Liver (tissue), 8 donors: ENCODE measurements at regions not wholly inside any gene's neighbourhood (a gene's known extent, or its start where the extent isn't known, plus 50 kb on each side); places are given as distances from the start of the nearest gene placed in this dataset.

Experiments used
- DNase-seq: peaks from one replicate; pipeline ENCODE4 v3.0.0-alpha.2; 2017; ENCODE audit warnings: low spot score
- H3K27ac ChIP-seq, 2 donors: one replicate each; pipeline ENCODE4 v1.7.0; 2013; ENCODE audit warnings: inconsistent platforms in 2 of 2, low read length in 2 of 2, control low read depth in 1 of 2, low read depth in 1 of 2, mild to moderate bottlenecking in 1 of 2
- H3K27me3 ChIP-seq, 4 donors: one replicate each; pipeline versions ENCODE4 v1.6.1 to v1.7.0; 2013; ENCODE audit warnings: low read length in 3 of 4, inconsistent platforms in 1 of 4, mild to moderate bottlenecking in 1 of 4, moderate library complexity in 1 of 4; ENCODE audit not compliant: control insufficient read depth in 4 of 4, insufficient read depth in 4 of 4
- H3K36me3 ChIP-seq, 4 donors: one replicate each; pipeline versions ENCODE4 v1.6.1 to v1.7.0; 2013; ENCODE audit warnings: low read length in 3 of 4, mild to moderate bottlenecking in 3 of 4, low read depth in 1 of 4, moderate library complexity in 1 of 4; ENCODE audit not compliant: control insufficient read depth in 4 of 4, insufficient read depth in 3 of 4
- H3K4me1 ChIP-seq, 4 donors: one replicate each; pipeline versions ENCODE4 v1.6.1 to v1.7.0; 2013; ENCODE audit warnings: low read length in 3 of 4, mild to moderate bottlenecking in 3 of 4, moderate library complexity in 1 of 4; ENCODE audit not compliant: control insufficient read depth in 4 of 4, insufficient read depth in 4 of 4
- H3K4me3 ChIP-seq, 3 donors: one replicate each; pipeline versions ENCODE4 v1.6.1 to v1.7.0; 2013; ENCODE audit warnings: low read length in 3 of 3, control low read depth in 1 of 3, low read depth in 1 of 3, mild to moderate bottlenecking in 1 of 3
- H3K9ac ChIP-seq, 2 donors: one replicate each; pipeline ENCODE4 v1.7.0; 2013; ENCODE audit warnings: low read length in 2 of 2, mild to moderate bottlenecking in 2 of 2, moderate library complexity in 2 of 2, control low read depth in 1 of 2, low read depth in 1 of 2
- H3K9me3 ChIP-seq, 4 donors: one replicate each; pipeline versions ENCODE4 v1.6.1 to v1.7.0; 2013; ENCODE audit warnings: low read length in 3 of 4; ENCODE audit not compliant: control insufficient read depth in 4 of 4
- EGR1 ChIP-seq, 2 donors: IDR thresholded peaks; 2 replicates each; pipeline ENCODE4 v1.6.1; 2016 to 2018; ENCODE audit warnings: antibody characterized with exemption in 2 of 2, low read depth in 2 of 2
- GABPA ChIP-seq, 2 donors: IDR thresholded peaks in 1 of 2; conservative IDR thresholded peaks in 1 of 2; 2 replicates each; pipeline ENCODE4 v1.6.1; 2016; ENCODE audit warnings: antibody characterized with exemption in 2 of 2, mild to moderate bottlenecking in 1 of 2, moderate library complexity in 1 of 2
- HNF4A ChIP-seq, 2 donors: conservative IDR thresholded peaks; 2 replicates each; pipeline ENCODE4 v1.6.1; 2016; ENCODE audit warnings: antibody characterized with exemption in 2 of 2, mild to moderate bottlenecking in 2 of 2
- HNF4G ChIP-seq: IDR thresholded peaks from 2 replicates; pipeline ENCODE4 v1.6.1; 2016; ENCODE audit warnings: antibody characterized with exemption
- JUND ChIP-seq, 2 donors: IDR thresholded peaks; 2 replicates each; pipeline ENCODE4 v1.6.1; 2016; ENCODE audit warnings: antibody characterized with exemption in 2 of 2
- NR2F2 ChIP-seq: IDR thresholded peaks from 2 replicates; pipeline ENCODE4 v1.6.1; 2016; ENCODE audit warnings: antibody characterized with exemption
- RAD21 ChIP-seq, 2 donors: IDR thresholded peaks; 2 replicates each; pipeline ENCODE4 v1.6.1; 2016; ENCODE audit warnings: antibody characterized with exemption in 2 of 2, mild to moderate bottlenecking in 2 of 2
- RXRA ChIP-seq, 2 donors: IDR thresholded peaks; 2 replicates each; pipeline ENCODE4 v1.6.1; 2017 to 2018; ENCODE audit warnings: antibody characterized with exemption in 2 of 2, mild to moderate bottlenecking in 1 of 2
- TAF1 ChIP-seq: conservative IDR thresholded peaks from 2 replicates; pipeline ENCODE4 v1.6.1; 2016; ENCODE audit warnings: antibody characterized with exemption, mild to moderate bottlenecking
- WGBS: extraction: QIAGEN DNeasy Blood & Tissue Kit; methylation state at CpG from one replicate; pipeline ENCODE4 v1.1.7; 2013; 5-methylcytosine and 5-hydroxymethylcytosine counted together
- TF ChIP-seq, protein P1 (sequence below): fragments of 150-350 bp; IDR thresholded peaks from 2 replicates; pipeline ENCODE4 v1.5.1; 2017; ENCODE audit warnings: improper control_type of control experiment, low read depth, low read length; ENCODE audit not compliant: missing input control
- TF ChIP-seq, protein P2 (sequence below): IDR thresholded peaks from 2 replicates; pipeline ENCODE4 v1.6.1; 2016; ENCODE audit warnings: antibody characterized with exemption, mild to moderate bottlenecking
- donor health status: healthy.
- donor health status: healthy.
- donor health status: healthy.
- donor health status: healthy.
- donor health status: healthy.

DNA sequence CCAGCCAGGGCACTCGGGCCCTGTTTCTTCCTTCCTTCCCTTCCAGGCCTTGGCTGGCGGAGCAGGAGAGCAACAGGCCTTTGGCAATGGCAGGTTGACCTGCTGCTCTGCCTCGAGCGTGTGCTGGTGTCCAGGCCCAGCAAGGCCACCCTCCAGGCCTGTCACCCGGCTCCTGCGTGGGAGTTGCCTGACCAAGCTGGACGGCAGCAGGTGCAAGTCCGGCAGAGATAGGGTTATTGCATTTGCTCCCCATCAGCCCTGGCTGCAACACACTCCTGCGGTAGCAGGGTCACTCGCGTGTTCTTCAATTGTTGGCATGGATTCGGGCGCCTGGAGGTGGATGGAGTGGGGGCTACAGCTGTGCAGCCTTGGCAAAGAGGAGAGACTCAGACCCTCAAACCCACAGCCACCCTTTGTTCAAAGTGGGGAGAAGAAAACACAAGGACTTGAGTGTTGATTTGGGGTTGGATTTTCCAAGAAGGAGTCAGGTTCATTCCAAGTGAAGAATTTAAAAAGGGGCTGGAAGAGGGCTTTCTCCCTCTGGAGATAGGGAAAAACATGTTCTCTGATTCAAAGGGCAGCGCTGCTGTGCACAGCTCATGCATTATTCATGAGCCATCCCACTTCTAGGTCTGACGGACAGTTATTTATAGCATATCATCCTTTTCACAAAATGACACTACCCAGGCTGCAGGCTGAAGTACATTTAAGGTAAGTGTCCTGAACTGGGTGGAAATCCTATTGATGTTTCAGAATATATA lies 64.2 kb upstream of the PITRM1 start:
- Histone ChIP-seq H3K9me3 (no peaks in the 10 kb centered on the region), H3K4me1 (peaks cover 0 to 3% (median 0%) of the 10 kb centered on the region in 4 donors), H3K27ac (no peak overlapping the region), H3K36me3 (no peaks in the 10 kb centered on the region), H3K4me3 (no peak overlapping the region), H3K27me3 (peaks cover 0 to 3% (median 0%) of the 10 kb centered on the region in 4 donors), H3K9ac (no peak overlapping the region)
- TF ChIP-seq EGR1 (IDR thresholded peaks at IDR 0.05; ENCODE audit: low read depth in 2 of 2): no peak
- TF ChIP-seq RAD21 (IDR thresholded peaks at IDR 0.05): no peak
- no peak for TF ChIP-seq TAF1
- no peak for DNase-seq
- 87% methylated on average over 15 of the region's 15 CpGs for WGBS

DNA sequence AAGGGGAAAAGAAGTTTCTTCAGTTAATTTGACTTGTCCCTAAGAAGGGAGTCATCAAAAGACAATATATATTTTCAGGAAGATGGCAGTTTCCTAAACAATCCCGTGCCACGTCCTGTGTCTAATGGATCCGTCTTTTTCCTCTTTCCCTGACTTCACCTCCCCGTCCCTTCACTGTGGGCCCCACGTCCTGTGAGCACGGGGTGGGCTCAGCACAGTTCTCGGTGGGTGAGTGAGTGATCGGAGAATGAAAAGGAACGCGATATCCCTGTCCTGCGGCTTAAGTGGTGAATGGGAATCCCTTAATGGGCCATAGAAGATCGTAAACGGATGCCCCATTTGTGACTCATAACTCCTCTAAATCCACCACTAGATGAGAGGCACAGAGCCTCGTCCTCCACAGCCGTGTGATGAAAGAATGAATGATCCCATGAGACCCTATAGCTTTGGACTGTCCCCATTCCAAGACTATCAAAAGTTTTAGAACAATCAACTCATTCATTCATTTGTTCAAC lies 63.5 kb upstream of the PITRM1 start:
- H3K36me3 ChIP-seq: no peaks in the 10 kb centered on the region
- H3K9me3 ChIP-seq: no peaks in the 10 kb centered on the region
- peaks cover 0 to 3% (median 0%) of the 10 kb centered on the region in 4 donors for H3K4me1 ChIP-seq
- H3K27me3 ChIP-seq: peaks cover 0 to 3% (median 0%) of the 10 kb centered on the region in 4 donors
- no peak overlapping the region for H3K9ac ChIP-seq
- no peak overlapping the region for H3K27ac ChIP-seq
- TF ChIP-seq GABPA (IDR thresholded peaks at IDR 0.05 in 1 of 2, conservative IDR thresholded peaks at IDR 0.05 in 1 of 2) (no peak), NR2F2 (no peak), RAD21 (IDR thresholded peaks at IDR 0.05) (no peak), TAF1 (no peak), HNF4A (conservative IDR thresholded peaks at IDR 0.05) (no peak), JUND (IDR thresholded peaks at IDR 0.05) (no peak), RXRA (IDR thresholded peaks at IDR 0.05) (no peak), EGR1 (IDR thresholded peaks at IDR 0.05; ENCODE audit: low read depth in 2 of 2) (no peak), HNF4G (no peak)
- TF ChIP-seq, protein P1, sequence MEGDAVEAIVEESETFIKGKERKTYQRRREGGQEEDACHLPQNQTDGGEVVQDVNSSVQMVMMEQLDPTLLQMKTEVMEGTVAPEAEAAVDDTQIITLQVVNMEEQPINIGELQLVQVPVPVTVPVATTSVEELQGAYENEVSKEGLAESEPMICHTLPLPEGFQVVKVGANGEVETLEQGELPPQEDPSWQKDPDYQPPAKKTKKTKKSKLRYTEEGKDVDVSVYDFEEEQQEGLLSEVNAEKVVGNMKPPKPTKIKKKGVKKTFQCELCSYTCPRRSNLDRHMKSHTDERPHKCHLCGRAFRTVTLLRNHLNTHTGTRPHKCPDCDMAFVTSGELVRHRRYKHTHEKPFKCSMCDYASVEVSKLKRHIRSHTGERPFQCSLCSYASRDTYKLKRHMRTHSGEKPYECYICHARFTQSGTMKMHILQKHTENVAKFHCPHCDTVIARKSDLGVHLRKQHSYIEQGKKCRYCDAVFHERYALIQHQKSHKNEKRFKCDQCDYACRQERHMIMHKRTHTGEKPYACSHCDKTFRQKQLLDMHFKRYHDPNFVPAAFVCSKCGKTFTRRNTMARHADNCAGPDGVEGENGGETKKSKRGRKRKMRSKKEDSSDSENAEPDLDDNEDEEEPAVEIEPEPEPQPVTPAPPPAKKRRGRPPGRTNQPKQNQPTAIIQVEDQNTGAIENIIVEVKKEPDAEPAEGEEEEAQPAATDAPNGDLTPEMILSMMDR: no peak
- TF ChIP-seq, protein P2, sequence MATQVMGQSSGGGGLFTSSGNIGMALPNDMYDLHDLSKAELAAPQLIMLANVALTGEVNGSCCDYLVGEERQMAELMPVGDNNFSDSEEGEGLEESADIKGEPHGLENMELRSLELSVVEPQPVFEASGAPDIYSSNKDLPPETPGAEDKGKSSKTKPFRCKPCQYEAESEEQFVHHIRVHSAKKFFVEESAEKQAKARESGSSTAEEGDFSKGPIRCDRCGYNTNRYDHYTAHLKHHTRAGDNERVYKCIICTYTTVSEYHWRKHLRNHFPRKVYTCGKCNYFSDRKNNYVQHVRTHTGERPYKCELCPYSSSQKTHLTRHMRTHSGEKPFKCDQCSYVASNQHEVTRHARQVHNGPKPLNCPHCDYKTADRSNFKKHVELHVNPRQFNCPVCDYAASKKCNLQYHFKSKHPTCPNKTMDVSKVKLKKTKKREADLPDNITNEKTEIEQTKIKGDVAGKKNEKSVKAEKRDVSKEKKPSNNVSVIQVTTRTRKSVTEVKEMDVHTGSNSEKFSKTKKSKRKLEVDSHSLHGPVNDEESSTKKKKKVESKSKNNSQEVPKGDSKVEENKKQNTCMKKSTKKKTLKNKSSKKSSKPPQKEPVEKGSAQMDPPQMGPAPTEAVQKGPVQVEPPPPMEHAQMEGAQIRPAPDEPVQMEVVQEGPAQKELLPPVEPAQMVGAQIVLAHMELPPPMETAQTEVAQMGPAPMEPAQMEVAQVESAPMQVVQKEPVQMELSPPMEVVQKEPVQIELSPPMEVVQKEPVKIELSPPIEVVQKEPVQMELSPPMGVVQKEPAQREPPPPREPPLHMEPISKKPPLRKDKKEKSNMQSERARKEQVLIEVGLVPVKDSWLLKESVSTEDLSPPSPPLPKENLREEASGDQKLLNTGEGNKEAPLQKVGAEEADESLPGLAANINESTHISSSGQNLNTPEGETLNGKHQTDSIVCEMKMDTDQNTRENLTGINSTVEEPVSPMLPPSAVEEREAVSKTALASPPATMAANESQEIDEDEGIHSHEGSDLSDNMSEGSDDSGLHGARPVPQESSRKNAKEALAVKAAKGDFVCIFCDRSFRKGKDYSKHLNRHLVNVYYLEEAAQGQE: no peak
- WGBS: 86% methylated on average over 15 of the region's 15 CpGs
- H3K4me3 ChIP-seq: no peak overlapping the region
- no peak for DNase-seq

DNA sequence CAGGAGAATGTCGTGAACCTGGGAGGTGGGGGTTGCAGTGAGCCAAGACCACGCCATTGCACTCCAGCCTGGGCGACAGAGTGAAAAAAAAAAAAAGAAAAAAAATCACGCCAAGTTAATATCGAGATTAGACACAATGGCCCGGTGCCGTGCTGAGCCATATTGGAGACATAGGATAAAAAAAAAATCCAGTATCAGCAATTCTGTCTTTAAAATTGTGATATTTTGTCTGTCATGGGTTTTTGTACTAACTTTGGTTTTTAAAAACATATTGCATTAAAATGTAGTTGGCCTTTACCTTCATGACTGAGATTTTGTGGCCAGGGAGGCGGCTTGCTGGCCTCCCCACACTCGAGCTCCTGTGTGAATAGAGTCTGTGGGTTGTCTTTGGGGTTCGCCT lies 62.8 kb upstream of the PITRM1 start:
- no peak for DNase-seq
- H3K9me3 ChIP-seq: no peaks in the 10 kb centered on the region
- WGBS: 76% methylated on average over 10 of the region's 10 CpGs
- H3K9ac ChIP-seq: no peak overlapping the region
- no peak overlapping the region for H3K27ac ChIP-seq
- peaks cover 0 to 3% (median 0%) of the 10 kb centered on the region in 4 donors for H3K4me1 ChIP-seq
- TF ChIP-seq RXRA (IDR thresholded peaks at IDR 0.05) (no peak), JUND (IDR thresholded peaks at IDR 0.05) (no peak)
- no peaks in the 10 kb centered on the region for H3K36me3 ChIP-seq
- peaks cover 0 to 3% (median 0%) of the 10 kb centered on the region in 4 donors for H3K27me3 ChIP-seq
- H3K4me3 ChIP-seq: no peak overlapping the region
